ENCODE measurements at regions not wholly inside any gene's neighbourhood (a gene's known extent, or its start where the extent isn't known, plus 50 kb on each side); places are given as distances from the start of the nearest gene placed in this dataset.

GRCh38 chr3:180102134-180102533 lies 65.4 kb upstream of the PEX5L start (continued):
- TF ChIP-seq ZBTB33 (IDR thresholded peaks at IDR 0.05; ENCODE audit: borderline replicate concordance, low read depth), result no peak

GRCh38 chr3:180102604-180103003 lies 65.9 kb upstream of the PEX5L start:
- POLR2A ChIA-PET, result no interaction called here
- no peaks in the 10 kb centered on the region for H3F3A ChIP-seq (replicated peaks; ENCODE audit: insufficient read depth)
- H3K9me2 ChIP-seq, result no peaks in the 10 kb centered on the region
- H3K4me1 ChIP-seq (ENCODE audit: control insufficient read depth in 1 of 2, insufficient read depth in 2 of 2, low read depth in 1 of 2, low read length in 1 of 2), result no peaks in the 10 kb centered on the region
- no peaks in the 10 kb centered on the region for H3K36me3 ChIP-seq (replicated peaks in 1 of 2; ENCODE audit: control insufficient read depth in 1 of 2, insufficient read depth in 2 of 2, low read length in 1 of 2)
- no peak overlapping the region for H3K27ac ChIP-seq (ENCODE audit: low read depth in 2 of 2, low read length in 1 of 2)
- H3K4me2 ChIP-seq, result no peak overlapping the region
- no peaks in the 10 kb centered on the region for H3K79me2 ChIP-seq (ENCODE audit: insufficient read depth)
- no peak overlapping the region for H2AFZ ChIP-seq (ENCODE audit: low read depth)
- no peak for TF ChIP-seq JUND (IDR thresholded peaks at IDR 0.05)
- TF ChIP-seq NRF1 (IDR thresholded peaks at IDR 0.05; ENCODE audit: low read depth, low read length), result no peak
- TF ChIP-seq SMC3 (IDR thresholded peaks at IDR 0.05; ENCODE audit: low read depth, low read length), result no peak
- TF ChIP-seq NFIC (IDR thresholded peaks at IDR 0.05; ENCODE audit: borderline replicate concordance), result no peak
- no peak for TF ChIP-seq TEAD4 (IDR thresholded peaks at IDR 0.05; ENCODE audit: borderline replicate concordance, insufficient read depth)
- TF ChIP-seq FOSL2 (IDR thresholded peaks at IDR 0.05; ENCODE audit: borderline replicate concordance, low read depth), result no peak
- no peak for TF ChIP-seq POLR2AphosphoS5 (IDR thresholded peaks at IDR 0.05; ENCODE audit: low read depth, low read length)
- TF ChIP-seq GATA2 (CRISPR knock-in tag; IDR thresholded peaks at IDR 0.05), result no peak
- TF ChIP-seq EP300 (IDR thresholded peaks at IDR 0.05; ENCODE audit: borderline replicate concordance in 1 of 2, low read depth in 1 of 2, low read length in 1 of 2), result no peak
- no peak for TF ChIP-seq RXRA (IDR thresholded peaks at IDR 0.05; ENCODE audit: borderline replicate concordance, low read depth)
- TF ChIP-seq MEF2A (IDR thresholded peaks at IDR 0.05; ENCODE audit: borderline replicate concordance, low read depth), result no peak
- no peak for TF ChIP-seq FOXJ3 (CRISPR knock-in tag; IDR thresholded peaks at IDR 0.05)
- H3K27me3 ChIP-seq (ENCODE audit: insufficient read depth), result no peaks in the 10 kb centered on the region
- CTCF ChIA-PET, result no interaction called here
- H3K4me3 ChIP-seq (ENCODE audit: low read depth in 2 of 2, low read length in 1 of 2), result no peak overlapping the region
- no peaks in the 10 kb centered on the region for H3K9me3 ChIP-seq
- WGBS (ENCODE audit: low lambda C conversion rate), result 33% methylated on average over 1 of the region's 1 CpG
- H4K20me1 ChIP-seq (ENCODE audit: insufficient read depth), result no peaks in the 10 kb centered on the region
- no peak for DNase-seq
- H3K9ac ChIP-seq, result no peak overlapping the region

DNA sequence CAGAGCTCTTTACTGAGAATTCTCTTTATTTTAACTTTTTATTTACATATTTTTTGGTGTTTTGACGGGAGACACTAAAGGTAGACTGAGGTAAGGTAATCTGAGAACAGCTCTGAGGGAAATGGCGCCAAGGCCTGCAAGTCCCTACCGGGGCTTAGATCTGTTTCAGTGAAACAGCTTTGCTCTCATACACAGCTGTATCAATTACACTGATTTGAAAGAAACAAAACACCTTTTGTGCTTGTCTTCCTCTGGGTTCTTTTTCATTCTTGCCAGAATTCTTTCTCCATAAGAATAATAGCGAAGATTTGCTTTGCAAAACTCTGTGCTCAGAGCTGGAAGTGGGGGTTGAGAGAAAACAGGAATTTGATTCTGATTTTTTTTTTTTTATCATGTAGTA lies 79.5 kb upstream of the PEX5L start:
- Histone ChIP-seq H3K9me3 (no peaks in the 10 kb centered on the region), H3K4me1 (ENCODE audit: control insufficient read depth in 1 of 2, insufficient read depth in 2 of 2, low read depth in 1 of 2, low read length in 1 of 2) (peaks cover 0 to 2% of the 10 kb centered on the region in 2 experiments; a peak in 2 of 4 replicates), H3K9ac (no peak overlapping the region), H3K4me3 (ENCODE audit: low read depth in 2 of 2, low read length in 1 of 2) (no peak overlapping the region), H3K27ac (ENCODE audit: low read depth in 2 of 2, low read length in 1 of 2) (no peak overlapping the region), H3F3A (replicated peaks; ENCODE audit: insufficient read depth) (no peaks in the 10 kb centered on the region), H3K9me2 (no peaks in the 10 kb centered on the region), H3K4me2 (no peak overlapping the region), H3K27me3 (ENCODE audit: insufficient read depth) (no peaks in the 10 kb centered on the region), H4K20me1 (ENCODE audit: insufficient read depth) (no peaks in the 10 kb centered on the region), H2AFZ (ENCODE audit: low read depth) (no peak overlapping the region), H3K36me3 (replicated peaks in 1 of 2; ENCODE audit: control insufficient read depth in 1 of 2, insufficient read depth in 2 of 2, low read length in 1 of 2) (no peaks in the 10 kb centered on the region), H3K79me2 (ENCODE audit: insufficient read depth) (no peaks in the 10 kb centered on the region)
- DNase-seq, result no peak
- ChIA-PET CTCF (no interaction called here), POLR2A (no interaction called here)
- WGBS (ENCODE audit: low lambda C conversion rate), result 45% methylated on average over 4 of the region's 4 CpGs
- TF ChIP-seq, protein P1, sequence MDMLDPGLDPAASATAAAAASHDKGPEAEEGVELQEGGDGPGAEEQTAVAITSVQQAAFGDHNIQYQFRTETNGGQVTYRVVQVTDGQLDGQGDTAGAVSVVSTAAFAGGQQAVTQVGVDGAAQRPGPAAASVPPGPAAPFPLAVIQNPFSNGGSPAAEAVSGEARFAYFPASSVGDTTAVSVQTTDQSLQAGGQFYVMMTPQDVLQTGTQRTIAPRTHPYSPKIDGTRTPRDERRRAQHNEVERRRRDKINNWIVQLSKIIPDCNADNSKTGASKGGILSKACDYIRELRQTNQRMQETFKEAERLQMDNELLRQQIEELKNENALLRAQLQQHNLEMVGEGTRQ (IDR thresholded peaks at IDR 0.05; ENCODE audit: borderline replicate concordance, low read depth, low read length), result no peak

All from SK-N-SH (cell line).